HEK293 (cell line): ENCODE measurements at regions not wholly inside any gene's neighbourhood (a gene's known extent, or its start where the extent isn't known, plus 50 kb on each side); places are given as distances from the start of the nearest gene placed in this dataset.

Experiments used
- CTCF ChIA-PET: fragments of 350-600 bp; formaldehyde crosslinking; extraction: SDS; loops from one replicate; lab custom pipeline; 2021; ENCODE audit warnings: antibody characterized with exemption; lab: Yijun Ruan, JAX
- POLR2A ChIA-PET: fragments of 300-600 bp; formaldehyde crosslinking; extraction: SDS; loops from one replicate; lab custom pipeline; 2020; ENCODE audit warnings: antibody characterized with exemption, inconsistent platforms; lab: Yijun Ruan, JAX
- H3K27ac ChIP-seq: fragments of 200-500 bp; sonication (Bioruptor generic); 2 replicates; pipeline ENCODE4 v1.5.1; 2014; ENCODE audit warnings: low read depth, low read length, control low read depth, inconsistent platforms; ENCODE audit errors: extremely low read depth
- H3K36me3 ChIP-seq, 2 experiments: fragments of 200-500 bp in 1 of 2; sonication (Bioruptor generic) in 1 of 2; 1 replicate in 1 of 2; 2 replicates in 1 of 2; pipeline ENCODE4 v1.5.1; 2014 to 2017; ENCODE audit warnings: inconsistent platforms in 2 of 2, low read length in 2 of 2; ENCODE audit not compliant: control insufficient read depth in 2 of 2, insufficient read depth in 1 of 2
- H3K4me1 ChIP-seq: fragments of 200-500 bp; sonication (Bioruptor generic); 2 replicates; pipeline ENCODE4 v1.5.1; 2014; ENCODE audit warnings: mild to moderate bottlenecking, low read length, inconsistent platforms; ENCODE audit not compliant: control insufficient read depth, insufficient read depth
- H3K4me3 ChIP-seq: 2 replicates; pipeline ENCODE4 v1.5.1; 2011; ENCODE audit warnings: low read depth, mild to moderate bottlenecking, control low read depth, low read length, moderate library complexity
- H3K9me3 ChIP-seq: fragments of 200-500 bp; sonication (Bioruptor generic); 2 replicates; pipeline ENCODE4 v1.5.1; 2014; ENCODE audit warnings: low read depth, low read length, inconsistent platforms; ENCODE audit not compliant: control insufficient read depth, insufficient read depth
- FEZF1 ChIP-seq: fragments of 450-650 bp; formaldehyde crosslinking; IDR thresholded peaks from 2 replicates; pipeline ENCODE4 v1.5.1; 2016; ENCODE audit warnings: missing biosample characterization, missing genetic modification characterization
- GLIS2 ChIP-seq: fragments of 450-650 bp; formaldehyde crosslinking; IDR thresholded peaks from 2 replicates; pipeline ENCODE4 v1.5.1; 2016; ENCODE audit warnings: missing biosample characterization, missing genetic modification characterization
- KLF7 ChIP-seq: fragments of 450-650 bp; formaldehyde crosslinking; IDR thresholded peaks from 2 replicates; pipeline ENCODE4 v1.5.1; 2016; ENCODE audit warnings: missing biosample characterization, missing genetic modification characterization, borderline replicate concordance
- KLF8 ChIP-seq: fragments of 450-650 bp; formaldehyde crosslinking; IDR thresholded peaks from 2 replicates; pipeline ENCODE4 v1.5.1; 2016; ENCODE audit warnings: missing biosample characterization, missing genetic modification characterization
- MEIS1 ChIP-seq: sonication (generic); formaldehyde crosslinking; IDR thresholded peaks from 2 replicates; pipeline ENCODE4 v1.8.1; 2022; ENCODE audit warnings: missing genetic modification reagents, mild to moderate bottlenecking, borderline replicate concordance
- REPIN1 ChIP-seq: fragments of 450-650 bp; formaldehyde crosslinking; IDR thresholded peaks from 2 replicates; pipeline ENCODE4 v1.5.1; 2017; ENCODE audit warnings: missing biosample characterization, missing genetic modification characterization, low read depth
- SCRT1 ChIP-seq: fragments of 450-650 bp; formaldehyde crosslinking; IDR thresholded peaks from 2 replicates; pipeline ENCODE4 v1.5.1; 2016; ENCODE audit warnings: missing biosample characterization, missing genetic modification characterization, borderline replicate concordance
- TSHZ1 ChIP-seq: fragments of 450-650 bp; formaldehyde crosslinking; IDR thresholded peaks from 2 replicates; pipeline ENCODE4 v1.5.1; 2016; ENCODE audit warnings: missing biosample characterization, missing genetic modification characterization, borderline replicate concordance
- ZBTB17 ChIP-seq: fragments of 450-650 bp; formaldehyde crosslinking; IDR thresholded peaks from 2 replicates; pipeline ENCODE4 v1.5.1; 2016; ENCODE audit warnings: missing biosample characterization, missing genetic modification characterization
- ZBTB7A ChIP-seq: fragments of 450-650 bp; formaldehyde crosslinking; IDR thresholded peaks from 2 replicates; pipeline ENCODE4 v1.5.1; 2016; ENCODE audit warnings: low read depth, missing biosample characterization, missing genetic modification characterization
- ZNF138 ChIP-seq: fragments of 450-650 bp; formaldehyde crosslinking; IDR thresholded peaks from 2 replicates; pipeline ENCODE4 v1.5.1; 2016; ENCODE audit warnings: missing biosample characterization, missing genetic modification characterization, borderline replicate concordance
- ZNF155 ChIP-seq: fragments of 450-650 bp; formaldehyde crosslinking; IDR thresholded peaks from 2 replicates; pipeline ENCODE4 v1.5.1; 2016; ENCODE audit warnings: missing biosample characterization, missing genetic modification characterization
- ZNF221 ChIP-seq: fragments of 450-650 bp; formaldehyde crosslinking; IDR thresholded peaks from 2 replicates; pipeline ENCODE4 v1.5.1; 2017; ENCODE audit warnings: missing biosample characterization, missing genetic modification characterization, borderline replicate concordance
- ZNF274 ChIP-seq, 2 experiments: fragments of 200-500 bp in 1 of 2; fragments of 450-650 bp in 1 of 2; sonication (Bioruptor generic) in 1 of 2; formaldehyde crosslinking in 1 of 2; IDR thresholded peaks; 2 replicates each; pipeline versions ENCODE4 v1.5.1 to v1.6.1; 2014 to 2016; ENCODE audit warnings: borderline replicate concordance in 1 of 2, inconsistent platforms in 1 of 2, low read length in 1 of 2, missing biosample characterization in 1 of 2, missing genetic modification characterization in 1 of 2
- ZNF302 ChIP-seq: fragments of 450-650 bp; formaldehyde crosslinking; IDR thresholded peaks from 2 replicates; pipeline ENCODE4 v1.5.1; 2016; ENCODE audit warnings: missing biosample characterization, missing genetic modification characterization, low read depth
- ZNF354C ChIP-seq: fragments of 450-650 bp; formaldehyde crosslinking; IDR thresholded peaks from 2 replicates; pipeline ENCODE4 v1.5.1; 2016; ENCODE audit warnings: missing biosample characterization, missing genetic modification characterization, low read depth, borderline replicate concordance
- ZNF391 ChIP-seq: fragments of 450-650 bp; formaldehyde crosslinking; IDR thresholded peaks from 2 replicates; pipeline ENCODE4 v1.5.1; 2016; ENCODE audit warnings: low read depth, missing biosample characterization, missing genetic modification characterization, borderline replicate concordance
- ZNF48 ChIP-seq: fragments of 450-650 bp; formaldehyde crosslinking; IDR thresholded peaks from 2 replicates; pipeline ENCODE4 v1.5.1; 2016; ENCODE audit warnings: missing biosample characterization, missing genetic modification characterization
- ZNF558 ChIP-seq: fragments of 450-650 bp; formaldehyde crosslinking; IDR thresholded peaks from 2 replicates; pipeline ENCODE4 v1.5.1; 2016; ENCODE audit warnings: missing biosample characterization, missing genetic modification characterization
- ZNF560 ChIP-seq: fragments of 450-650 bp; formaldehyde crosslinking; IDR thresholded peaks from 2 replicates; pipeline ENCODE4 v1.5.1; 2017; ENCODE audit warnings: missing biosample characterization, missing genetic modification characterization, borderline replicate concordance
- ZNF585B ChIP-seq: fragments of 450-650 bp; formaldehyde crosslinking; IDR thresholded peaks from 2 replicates; pipeline ENCODE4 v1.5.1; 2016; ENCODE audit warnings: missing biosample characterization, missing genetic modification characterization
- ZNF610 ChIP-seq: fragments of 450-650 bp; formaldehyde crosslinking; IDR thresholded peaks from 2 replicates; pipeline ENCODE4 v1.5.1; 2016; ENCODE audit warnings: missing biosample characterization, missing genetic modification characterization, borderline replicate concordance
- ZNF677 ChIP-seq: fragments of 450-650 bp; IDR thresholded peaks from 2 replicates; pipeline ENCODE4 v1.5.0; 2018; ENCODE audit warnings: missing biosample characterization, mild to moderate bottlenecking, missing genetic modification characterization, moderate library complexity
- TF ChIP-seq, protein P1 (sequence below): fragments of 450-650 bp; formaldehyde crosslinking; IDR thresholded peaks from 2 replicates; pipeline ENCODE4 v1.5.1; 2017; ENCODE audit warnings: missing biosample characterization, missing genetic modification characterization
- TF ChIP-seq, protein P2 (sequence below): fragments of 450-650 bp; formaldehyde crosslinking; IDR thresholded peaks from 2 replicates; pipeline ENCODE4; 2016; ENCODE audit warnings: missing biosample characterization, missing genetic modification characterization
- TF ChIP-seq, protein P3 (sequence below): fragments of 450-650 bp; formaldehyde crosslinking; IDR thresholded peaks from 2 replicates; pipeline ENCODE4 v1.5.1; 2016; ENCODE audit warnings: missing biosample characterization, missing genetic modification characterization

DNA sequence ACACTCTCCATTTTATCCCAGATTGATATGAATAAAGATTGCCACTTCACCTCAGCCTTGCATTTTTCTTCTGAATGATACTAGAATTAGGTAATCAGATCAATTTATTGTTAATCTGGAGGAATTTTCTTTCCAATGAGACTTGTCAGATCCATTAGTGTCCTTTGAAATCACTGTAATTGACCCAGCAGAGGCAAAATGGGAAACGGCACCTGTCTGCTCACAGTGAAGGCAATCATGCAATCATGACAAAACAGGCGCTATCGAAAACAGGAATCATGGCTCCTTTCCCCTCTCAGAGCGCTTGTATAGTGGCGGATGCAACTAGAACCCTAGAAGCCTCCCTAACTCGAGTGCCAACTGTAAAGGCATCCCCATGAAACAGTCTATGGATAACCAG, 417.6 kb downstream of the GALC start:
- Histone ChIP-seq H3K36me3 (no peaks in the 10 kb centered on the region), H3K9me3 (no peaks in the 10 kb centered on the region), H3K4me1 (no peaks in the 10 kb centered on the region), H3K4me3 (no peak overlapping the region), H3K27ac (no peak overlapping the region)
- POLR2A ChIA-PET = no interaction called here
- CTCF ChIA-PET = no interaction called here
- TF ChIP-seq ZNF354C = no peak
- TF ChIP-seq ZNF677 (tag by site-specific recombination) = no peak
- no peak for TF ChIP-seq KLF8 (tag by site-specific recombination)
- TF ChIP-seq ZNF560 = no peak
- no peak for TF ChIP-seq ZNF585B (tag by site-specific recombination)
- TF ChIP-seq, protein P1, sequence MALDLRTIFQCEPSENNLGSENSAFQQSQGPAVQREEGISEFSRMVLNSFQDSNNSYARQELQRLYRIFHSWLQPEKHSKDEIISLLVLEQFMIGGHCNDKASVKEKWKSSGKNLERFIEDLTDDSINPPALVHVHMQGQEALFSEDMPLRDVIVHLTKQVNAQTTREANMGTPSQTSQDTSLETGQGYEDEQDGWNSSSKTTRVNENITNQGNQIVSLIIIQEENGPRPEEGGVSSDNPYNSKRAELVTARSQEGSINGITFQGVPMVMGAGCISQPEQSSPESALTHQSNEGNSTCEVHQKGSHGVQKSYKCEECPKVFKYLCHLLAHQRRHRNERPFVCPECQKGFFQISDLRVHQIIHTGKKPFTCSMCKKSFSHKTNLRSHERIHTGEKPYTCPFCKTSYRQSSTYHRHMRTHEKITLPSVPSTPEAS (tag by site-specific recombination) = no peak
- no peak for TF ChIP-seq FEZF1 (tag by site-specific recombination)

GRCh38 chr14:87573591-87573990, 419.4 kb downstream of the GALC start:
- Histone ChIP-seq H3K9me3 (no peaks in the 10 kb centered on the region), H3K4me1 (no peaks in the 10 kb centered on the region), H3K27ac (no peak overlapping the region), H3K36me3 (no peaks in the 10 kb centered on the region), H3K4me3 (no peak overlapping the region)
- TF ChIP-seq ZNF221 = no peak
- TF ChIP-seq ZNF155 (tag by site-specific recombination) = no peak
- TF ChIP-seq ZNF610 (tag by site-specific recombination) = no peak
- no peak for TF ChIP-seq ZBTB17 (tag by site-specific recombination)
- TF ChIP-seq ZNF48 = no peak
- TF ChIP-seq KLF7 (tag by site-specific recombination) = no peak
- TF ChIP-seq, protein P2, sequence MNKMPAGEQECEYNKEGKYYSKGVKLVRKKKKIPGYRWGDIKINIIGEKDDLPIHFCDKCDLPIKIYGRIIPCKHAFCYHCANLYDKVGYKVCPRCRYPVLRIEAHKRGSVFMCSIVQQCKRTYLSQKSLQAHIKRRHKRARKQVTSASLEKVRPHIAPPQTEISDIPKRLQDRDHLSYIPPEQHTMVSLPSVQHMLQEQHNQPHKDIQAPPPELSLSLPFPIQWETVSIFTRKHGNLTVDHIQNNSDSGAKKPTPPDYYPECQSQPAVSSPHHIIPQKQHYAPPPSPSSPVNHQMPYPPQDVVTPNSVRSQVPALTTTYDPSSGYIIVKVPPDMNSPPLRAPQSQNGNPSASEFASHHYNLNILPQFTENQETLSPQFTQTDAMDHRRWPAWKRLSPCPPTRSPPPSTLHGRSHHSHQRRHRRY (tag by site-specific recombination) = no peak
- TF ChIP-seq ZNF302 (tag by site-specific recombination) = no peak
- TF ChIP-seq MEIS1 (CRISPR knock-in tag) = no peak
- TF ChIP-seq ZNF138 = no peak
- no peak for TF ChIP-seq ZNF558 (tag by site-specific recombination)
- no peak for TF ChIP-seq SCRT1
- TF ChIP-seq, protein P3, sequence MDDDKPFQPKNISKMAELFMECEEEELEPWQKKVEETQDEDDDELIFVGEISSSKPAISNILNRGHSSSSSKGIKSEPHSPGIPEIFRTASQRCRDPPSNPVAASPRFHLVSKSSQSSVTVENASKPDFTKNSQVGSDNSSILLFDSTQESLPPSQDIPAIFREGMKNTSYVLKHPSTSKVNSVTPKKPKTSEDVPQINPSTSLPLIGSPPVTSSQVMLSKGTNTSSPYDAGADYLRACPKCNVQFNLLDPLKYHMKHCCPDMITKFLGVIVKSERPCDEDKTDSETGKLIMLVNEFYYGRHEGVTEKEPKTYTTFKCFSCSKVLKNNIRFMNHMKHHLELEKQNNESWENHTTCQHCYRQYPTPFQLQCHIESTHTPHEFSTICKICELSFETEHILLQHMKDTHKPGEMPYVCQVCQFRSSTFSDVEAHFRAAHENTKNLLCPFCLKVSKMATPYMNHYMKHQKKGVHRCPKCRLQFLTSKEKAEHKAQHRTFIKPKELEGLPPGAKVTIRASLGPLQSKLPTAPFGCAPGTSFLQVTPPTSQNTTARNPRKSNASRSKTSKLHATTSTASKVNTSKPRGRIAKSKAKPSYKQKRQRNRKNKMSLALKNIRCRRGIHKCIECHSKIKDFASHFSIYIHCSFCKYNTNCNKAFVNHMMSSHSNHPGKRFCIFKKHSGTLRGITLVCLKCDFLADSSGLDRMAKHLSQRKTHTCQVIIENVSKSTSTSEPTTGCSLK = no peak
- TF ChIP-seq GLIS2 (tag by site-specific recombination) = no peak
- no peak for TF ChIP-seq REPIN1 (tag by site-specific recombination)
- TF ChIP-seq TSHZ1 = no peak
- no peak for TF ChIP-seq ZBTB7A (tag by site-specific recombination)
- TF ChIP-seq ZNF391 (tag by site-specific recombination) = no peak
- TF ChIP-seq ZNF274 (IDR thresholded peaks at IDR 0.05; ENCODE audit: low read length) = no peak
- TF ChIP-seq ZNF274 (tag by site-specific recombination; IDR thresholded peaks at IDR 0.05; ENCODE audit: borderline replicate concordance) = no peak
- ChIA-PET CTCF (no interaction called here), POLR2A (no interaction called here)
